ENCODE measurements at regions not wholly inside any gene's neighbourhood (a gene's known extent, or its start where the extent isn't known, plus 50 kb on each side); places are given as distances from the start of the nearest gene placed in this dataset.

DNA sequence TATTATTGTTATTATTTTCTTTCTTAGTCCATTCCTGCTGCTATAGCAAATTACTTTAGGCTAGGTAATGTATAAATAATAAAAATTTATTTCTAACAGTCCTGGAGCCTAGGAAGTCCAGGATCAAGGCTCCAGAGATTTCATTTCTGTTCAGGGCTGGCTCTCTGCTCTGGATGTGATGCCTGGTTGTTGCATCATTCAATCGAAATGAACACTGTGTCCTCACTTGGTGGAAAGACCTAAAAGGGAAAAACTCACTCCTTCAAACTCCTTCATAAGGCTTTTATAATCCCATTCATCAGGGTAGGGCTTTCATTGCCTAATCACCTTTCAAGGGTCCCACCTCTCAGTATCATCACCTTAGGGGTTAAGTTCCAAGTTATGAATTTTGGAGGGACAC, 395.0 kb downstream of the EFNB2 start:
- TF ChIP-seq CTCF (IDR thresholded peaks at IDR 0.05; ENCODE audit: low read depth, low read length) (no peak), POLR2A (IDR thresholded peaks at IDR 0.05; ENCODE audit: extremely low read depth, insufficient read length) (no peak)

Data from NB4 (cell line).